B cell (primary cell): ENCODE measurements at regions not wholly inside any gene's neighbourhood (a gene's known extent, or its start where the extent isn't known, plus 50 kb on each side); places are given as distances from the start of the nearest gene placed in this dataset.

ENCODE experiments used
- ATAC-seq: fragments of 200-7000 bp; cut with Tn5 transposase; one replicate; pipeline ENCODE4 v1.10.0; 2021; ENCODE audit warnings: low read depth, mild to moderate bottlenecking, moderate number of reproducible peaks, moderate library complexity
- CTCF ChIA-PET: fragments of 350-600 bp; sonication (Branson Sonifier 250); formaldehyde crosslinking; loops from one replicate; lab custom pipeline; 2021; ENCODE audit warnings: antibody characterized with exemption, inconsistent platforms; lab: Charles Lee
- POLR2A ChIA-PET: fragments of 350-600 bp; sonication (Branson Sonifier 250); formaldehyde crosslinking; loops from one replicate; lab custom pipeline; 2021; ENCODE audit warnings: antibody characterized with exemption; lab: Charles Lee
- DNase-seq: peaks from one replicate; pipeline ENCODE4 v3.0.0; 2013
- H2AFZ ChIP-seq: 2 replicates; pipeline ENCODE4 v1.6.1; 2012; ENCODE audit warnings: mild to moderate bottlenecking, low read depth, low read length; ENCODE audit not compliant: insufficient read depth, poor library complexity, severe bottlenecking
- H3K27ac ChIP-seq, 2 donors: 1 replicate in 1 of 2; 2 replicates in 1 of 2; pipeline ENCODE4 v1.5.1; 2012 to 2013; ENCODE audit warnings: low read length in 2 of 2, mild to moderate bottlenecking in 2 of 2, moderate library complexity in 1 of 2
- H3K27me3 ChIP-seq, 4 experiments: fragments of 200-600 bp in 1 of 4; sonication (generic) in 1 of 4; replicated peaks in 1 of 4; 1 replicate in 2 of 4; 2 replicates in 2 of 4; pipeline versions ENCODE4 v1.6.1 to v1.7.0; 2013 to 2016; ENCODE audit warnings: low read length in 3 of 4, mild to moderate bottlenecking in 2 of 4, mixed read lengths in 1 of 4, moderate library complexity in 1 of 4; ENCODE audit not compliant: insufficient read depth in 4 of 4, control insufficient read depth in 3 of 4; ENCODE audit errors: control extremely low read depth in 1 of 4
- H3K36me3 ChIP-seq, 2 experiments: replicated peaks in 1 of 2; 1 replicate in 1 of 2; 2 replicates in 1 of 2; pipeline versions ENCODE4 v1.6.1 to v1.7.1; 2013; ENCODE audit warnings: low read length in 1 of 2; ENCODE audit not compliant: insufficient read depth in 2 of 2, control insufficient read depth in 1 of 2; ENCODE audit errors: control extremely low read depth in 1 of 2, extremely low read depth in 1 of 2
- H3K4me1 ChIP-seq, 2 donors: fragments of 200-600 bp in 1 of 2; sonication (generic) in 1 of 2; 1 replicate in 1 of 2; 2 replicates in 1 of 2; pipeline versions ENCODE4 v1.5.1 to v1.6.1; 2013 to 2017; ENCODE audit warnings: low read length in 2 of 2; ENCODE audit not compliant: control insufficient read depth in 2 of 2, insufficient read depth in 2 of 2
- H3K4me2 ChIP-seq: replicated peaks from 2 replicates; pipeline ENCODE3; 2012; ENCODE audit warnings: mild to moderate bottlenecking, low read depth, low read length; ENCODE audit not compliant: poor library complexity, severe bottlenecking
- H3K4me3 ChIP-seq, 5 experiments: fragments of 200-600 bp in 1 of 5; sonication (generic) in 1 of 5; 1 replicate in 3 of 5; 2 replicates in 2 of 5; pipeline versions ENCODE4 v1.5.1 to v1.7.0; 2011 to 2016; ENCODE audit warnings: low read length in 4 of 5, mild to moderate bottlenecking in 4 of 5, low read depth in 2 of 5, control low read depth in 1 of 5, moderate library complexity in 1 of 5; ENCODE audit not compliant: insufficient read depth in 1 of 5; ENCODE audit errors: control extremely low read depth in 1 of 5, extremely low read depth in 1 of 5
- H3K79me2 ChIP-seq: fragments of 200-600 bp; sonication (generic); one replicate; pipeline ENCODE4 v1.6.0; 2016; ENCODE audit warnings: low read length; ENCODE audit not compliant: control insufficient read depth, insufficient read depth
- H3K9ac ChIP-seq: fragments of 200-600 bp; sonication (generic); 2 replicates; pipeline ENCODE4 v1.6.1; 2017; ENCODE audit warnings: mild to moderate bottlenecking, low read length, moderate library complexity
- H3K9me3 ChIP-seq, 3 donors: one replicate each; pipeline versions ENCODE4 v1.6.1 to v1.7.1; 2013; ENCODE audit warnings: low read length in 2 of 3; ENCODE audit not compliant: control insufficient read depth in 2 of 3, insufficient read depth in 1 of 3; ENCODE audit errors: control extremely low read depth in 1 of 3
- H4K20me1 ChIP-seq: 2 replicates; pipeline ENCODE4 v1.6.0; 2012; ENCODE audit warnings: mild to moderate bottlenecking, low read length; ENCODE audit not compliant: insufficient read depth, control insufficient read depth, poor library complexity, severe bottlenecking
- H3K27ac Mint-ChIP-seq: one replicate; pipeline ENCODE4 v1.8.0; 2021; ENCODE audit warnings: mixed read lengths
- H3K27me3 Mint-ChIP-seq: one replicate; pipeline ENCODE4 v1.8.0; 2021; ENCODE audit warnings: mixed read lengths
- H3K4me1 Mint-ChIP-seq: one replicate; pipeline ENCODE4 v1.8.0; 2021; ENCODE audit warnings: mixed read lengths
- H3K4me3 Mint-ChIP-seq: one replicate; pipeline ENCODE4 v1.8.0; 2021; ENCODE audit warnings: mixed read lengths
- H3K9me3 Mint-ChIP-seq: one replicate; pipeline ENCODE4 v1.8.0; 2022; ENCODE audit warnings: mixed read lengths; ENCODE audit not compliant: insufficient read depth
- EZH2 ChIP-seq: IDR thresholded peaks from 2 replicates; pipeline ENCODE4 v1.6.1; 2012; ENCODE audit warnings: borderline replicate concordance, low read depth, mild to moderate bottlenecking, moderate library complexity, low read length; ENCODE audit not compliant: insufficient read depth, poor library complexity, severe bottlenecking
- WGBS: methylation state at CpG from one replicate; pipeline ENCODE4 v1.1.5; 2013; ENCODE audit warnings: missing lambda C conversion rate; ENCODE audit not compliant: insufficient coverage; 5-methylcytosine and 5-hydroxymethylcytosine counted together
- intact Hi-C: fragments of 100-400 bp; cut with micrococcal nuclease; formaldehyde crosslinking; loops from one replicate; pipeline ENCODE4 v1.10.0; 2022
- TF ChIP-seq, protein P1 (sequence below): fragments of 200-600 bp; IDR thresholded peaks from one replicate; pipeline ENCODE4 v1.8.0; 2022; ENCODE audit warnings: antibody characterized with exemption, mild to moderate bottlenecking

GRCh38 chr9:87338088-87338989 is 159.3 kb upstream of the DAPK1 start:
- Histone ChIP-seq H3K27me3 (peaks cover 0 to 14% (median 3%) of the 10 kb centered on the region in 4 experiments), H3K27ac (no peak overlapping the region), H3K36me3 (no peaks in the 10 kb centered on the region), H3K9me3 (peaks cover 0 to 2% (median 0%) of the 10 kb centered on the region in 3 donors), H2AFZ (no peak overlapping the region), H3K4me3 (no peak overlapping the region), H3K4me1 (peaks cover 4 to 5% of the 10 kb centered on the region in 2 donors), H3K4me2 (no peak overlapping the region), H4K20me1 (no peaks in the 10 kb centered on the region), H3K79me2 (no peaks in the 10 kb centered on the region), H3K9ac (no peak overlapping the region)
- TF ChIP-seq, protein P1, sequence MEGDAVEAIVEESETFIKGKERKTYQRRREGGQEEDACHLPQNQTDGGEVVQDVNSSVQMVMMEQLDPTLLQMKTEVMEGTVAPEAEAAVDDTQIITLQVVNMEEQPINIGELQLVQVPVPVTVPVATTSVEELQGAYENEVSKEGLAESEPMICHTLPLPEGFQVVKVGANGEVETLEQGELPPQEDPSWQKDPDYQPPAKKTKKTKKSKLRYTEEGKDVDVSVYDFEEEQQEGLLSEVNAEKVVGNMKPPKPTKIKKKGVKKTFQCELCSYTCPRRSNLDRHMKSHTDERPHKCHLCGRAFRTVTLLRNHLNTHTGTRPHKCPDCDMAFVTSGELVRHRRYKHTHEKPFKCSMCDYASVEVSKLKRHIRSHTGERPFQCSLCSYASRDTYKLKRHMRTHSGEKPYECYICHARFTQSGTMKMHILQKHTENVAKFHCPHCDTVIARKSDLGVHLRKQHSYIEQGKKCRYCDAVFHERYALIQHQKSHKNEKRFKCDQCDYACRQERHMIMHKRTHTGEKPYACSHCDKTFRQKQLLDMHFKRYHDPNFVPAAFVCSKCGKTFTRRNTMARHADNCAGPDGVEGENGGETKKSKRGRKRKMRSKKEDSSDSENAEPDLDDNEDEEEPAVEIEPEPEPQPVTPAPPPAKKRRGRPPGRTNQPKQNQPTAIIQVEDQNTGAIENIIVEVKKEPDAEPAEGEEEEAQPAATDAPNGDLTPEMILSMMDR, result no peak
- TF ChIP-seq EZH2, result no peak
- CTCF ChIA-PET, result interaction anchor here (0.9 kb wide), 1 partner anchor 15 kb away, joined by 3 read pairs; no protein-coding TSS in a partner anchor
- Mint-ChIP-seq H3K4me1 (peaks cover 5% of the 10 kb centered on the region), H3K27me3 (peaks cover 28% of the 10 kb centered on the region), H3K9me3 (no peaks in the 10 kb centered on the region), H3K4me3 (no peak overlapping the region), H3K27ac (no peak overlapping the region)
- ATAC-seq, result no peak
- 97% methylated on average over 8 of the region's 13 CpGs for WGBS
- intact Hi-C loops, result no loop called here
- POLR2A ChIA-PET, result no interaction called here
- DNase-seq, result no peak

DNA sequence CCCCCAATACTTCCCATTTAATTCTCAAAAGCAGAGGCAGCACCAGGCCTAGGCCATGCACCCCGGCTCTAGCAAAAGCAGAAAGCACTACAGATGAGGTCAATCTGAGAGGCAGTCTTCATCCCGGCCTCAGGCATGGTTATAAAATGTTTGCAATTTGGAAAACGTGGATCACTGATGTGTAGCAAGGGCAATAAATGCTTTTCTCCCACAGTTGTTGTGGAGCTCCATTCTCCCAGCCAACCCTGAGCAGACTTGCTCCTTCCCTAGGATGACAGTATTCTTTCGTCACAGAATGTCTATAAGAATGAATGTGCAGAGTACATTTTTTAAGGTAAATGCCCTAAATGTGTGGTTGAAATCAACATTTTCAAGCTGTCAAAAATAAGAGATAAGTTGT is 157.3 kb upstream of the DAPK1 start:
- Histone ChIP-seq H3K4me1 (peaks cover 4 to 5% of the 10 kb centered on the region in 2 donors), H3K9ac (no peak overlapping the region), H3K4me3 (no peak overlapping the region), H3K9me3 (peaks cover 0 to 2% (median 0%) of the 10 kb centered on the region in 3 donors), H3K27ac (no peak overlapping the region), H3K4me2 (no peak overlapping the region), H4K20me1 (no peaks in the 10 kb centered on the region), H3K36me3 (no peaks in the 10 kb centered on the region), H3K27me3 (peaks cover 0 to 14% (median 3%) of the 10 kb centered on the region in 4 experiments), H2AFZ (no peak overlapping the region), H3K79me2 (no peaks in the 10 kb centered on the region)
- Mint-ChIP-seq H3K4me3 (no peak overlapping the region), H3K27me3 (peaks cover 28% of the 10 kb centered on the region), H3K9me3 (no peaks in the 10 kb centered on the region), H3K27ac (no peak overlapping the region), H3K4me1 (peaks cover 5% of the 10 kb centered on the region)
- WGBS, result 85% methylated on average over 2 of the region's 4 CpGs
- no peak for TF ChIP-seq EZH2
- TF ChIP-seq, protein P1, result no peak
- no peak for DNase-seq
- CTCF ChIA-PET, result interaction anchor here (0.6 kb wide), 1 partner anchor 467 kb away, joined by 3 read pairs; no protein-coding TSS in a partner anchor
- POLR2A ChIA-PET, result no interaction called here
- intact Hi-C loops, result no loop called here
- ATAC-seq, result no peak
